DOHH2 (cell line): ENCODE measurements at regions not wholly inside any gene's neighbourhood (a gene's known extent, or its start where the extent isn't known, plus 50 kb on each side); places are given as distances from the start of the nearest gene placed in this dataset.

Experiments
- EZH2phosphoT487 ChIP-seq: fragments of 200-600 bp; sonication (generic); IDR thresholded peaks from 2 replicates; pipeline ENCODE4 v1.6.1; 2017; ENCODE audit warnings: borderline replicate concordance, mild to moderate bottlenecking, antibody characterized with exemption, low read length, moderate library complexity, mixed read lengths
- TF ChIP-seq, protein P1 (sequence below): fragments of 200-600 bp; sonication (generic); IDR thresholded peaks from one replicate; pipeline ENCODE4 v1.5.1; 2014; ENCODE audit warnings: antibody characterized with exemption, mild to moderate bottlenecking, low read depth, low read length; ENCODE audit not compliant: poor library complexity, severe bottlenecking

DNA sequence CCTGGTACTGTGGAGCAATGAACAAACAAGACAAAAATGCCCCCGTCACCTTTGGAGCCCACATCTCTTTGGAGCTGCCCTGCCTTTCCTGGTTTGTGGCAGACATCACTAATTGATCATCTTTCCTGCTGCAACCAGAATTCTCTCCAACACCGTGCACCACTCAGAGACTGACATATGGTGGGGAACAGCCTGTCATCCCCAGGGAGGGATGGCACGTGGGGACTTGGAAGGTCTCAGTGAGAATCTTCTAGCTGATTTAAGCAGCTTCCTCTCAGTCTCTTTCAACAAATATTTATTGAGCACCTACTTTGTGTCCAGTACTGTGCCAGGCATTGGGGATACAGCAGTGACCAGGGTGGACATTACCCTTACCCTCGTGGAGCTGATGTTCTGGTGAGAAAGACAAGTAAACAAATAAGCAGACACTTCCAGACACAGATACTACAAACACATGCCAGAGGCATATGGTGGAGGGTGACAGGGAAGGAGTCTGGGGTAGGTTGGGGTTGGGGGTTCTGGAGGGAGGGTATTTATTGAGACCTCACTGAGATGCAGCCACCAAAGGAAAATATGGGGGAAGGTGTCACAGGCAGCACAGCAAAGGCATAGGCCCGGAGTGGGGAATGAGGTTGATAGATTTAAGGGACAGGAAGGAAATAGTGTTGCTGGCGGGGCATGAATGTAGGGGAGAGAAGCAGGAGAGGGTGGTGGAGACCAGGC, 82.3 kb downstream of the CEBPB start:
- TF ChIP-seq, protein P1, sequence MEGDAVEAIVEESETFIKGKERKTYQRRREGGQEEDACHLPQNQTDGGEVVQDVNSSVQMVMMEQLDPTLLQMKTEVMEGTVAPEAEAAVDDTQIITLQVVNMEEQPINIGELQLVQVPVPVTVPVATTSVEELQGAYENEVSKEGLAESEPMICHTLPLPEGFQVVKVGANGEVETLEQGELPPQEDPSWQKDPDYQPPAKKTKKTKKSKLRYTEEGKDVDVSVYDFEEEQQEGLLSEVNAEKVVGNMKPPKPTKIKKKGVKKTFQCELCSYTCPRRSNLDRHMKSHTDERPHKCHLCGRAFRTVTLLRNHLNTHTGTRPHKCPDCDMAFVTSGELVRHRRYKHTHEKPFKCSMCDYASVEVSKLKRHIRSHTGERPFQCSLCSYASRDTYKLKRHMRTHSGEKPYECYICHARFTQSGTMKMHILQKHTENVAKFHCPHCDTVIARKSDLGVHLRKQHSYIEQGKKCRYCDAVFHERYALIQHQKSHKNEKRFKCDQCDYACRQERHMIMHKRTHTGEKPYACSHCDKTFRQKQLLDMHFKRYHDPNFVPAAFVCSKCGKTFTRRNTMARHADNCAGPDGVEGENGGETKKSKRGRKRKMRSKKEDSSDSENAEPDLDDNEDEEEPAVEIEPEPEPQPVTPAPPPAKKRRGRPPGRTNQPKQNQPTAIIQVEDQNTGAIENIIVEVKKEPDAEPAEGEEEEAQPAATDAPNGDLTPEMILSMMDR: no peak
- no peak for TF ChIP-seq EZH2phosphoT487
